Stomach (tissue), 4 donors: ENCODE measurements at regions not wholly inside any gene's neighbourhood (a gene's known extent, or its start where the extent isn't known, plus 50 kb on each side); places are given as distances from the start of the nearest gene placed in this dataset.

Experiments used
- CTCF ChIP-seq, 7 experiments: fragments of 450-650 bp in 4 of 7; fragments of 200-600 bp in 3 of 7; sonication (generic) in 3 of 7; IDR thresholded peaks; one replicate each; pipeline ENCODE4 v1.5.1; 2016 to 2019; ENCODE audit warnings: antibody characterized with exemption in 7 of 7, control low read depth in 2 of 7, mild to moderate bottlenecking in 1 of 7
- POLR2AphosphoS5 ChIP-seq, 3 donors: sonication (generic); formaldehyde crosslinking; IDR thresholded peaks; one replicate each; pipeline ENCODE4 v1.6.1; 2016; ENCODE audit warnings: antibody characterized with exemption in 3 of 3

GRCh38 chr2:118750959-118751565 is 96.4 kb downstream of the EN1 start:
- TF ChIP-seq CTCF (IDR thresholded peaks at IDR 0.05) (no peak), POLR2AphosphoS5 (IDR thresholded peaks at IDR 0.05) (no peak)
